ENCODE measurements at regions not wholly inside any gene's neighbourhood (a gene's known extent, or its start where the extent isn't known, plus 50 kb on each side); places are given as distances from the start of the nearest gene placed in this dataset.
"Not testable (repeated sequence)": the region's sequence is repeated elsewhere in the genome, so short reads cannot be mapped to it uniquely, and the experiment has no call there.

DNA sequence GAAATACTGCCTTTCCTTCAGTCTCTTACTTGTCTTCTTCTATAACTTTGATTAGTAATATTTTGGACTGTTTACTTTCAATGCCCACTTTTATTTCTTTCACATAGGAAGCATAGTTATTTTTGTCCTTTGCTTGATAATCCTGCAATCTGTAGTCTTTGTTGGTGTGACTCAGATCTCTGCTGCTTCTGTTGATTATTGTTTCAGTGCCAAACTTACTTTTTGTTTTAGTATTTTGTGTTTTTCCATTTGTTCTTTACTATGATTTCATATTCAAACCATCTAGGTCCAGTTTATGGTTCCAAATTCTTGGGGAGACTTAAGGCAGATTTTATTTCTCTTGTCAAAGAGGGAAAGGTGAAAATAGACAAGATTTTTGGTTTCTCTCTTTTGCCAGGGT, 399.9 kb downstream of the HLX start:
- Histone ChIP-seq H3K4me3 (no peak overlapping the region), H3K9me3 (no peaks in the 10 kb centered on the region), H3K4me1 (no peaks in the 10 kb centered on the region), H3K27ac (no peak overlapping the region), H3K9ac (ENCODE audit: low read depth in 2 of 2, low read length in 2 of 2) (no peak overlapping the region), H3K27me3 (no peaks in the 10 kb centered on the region), H3K36me3 (no peaks in the 10 kb centered on the region)
- TF ChIP-seq, protein P1, sequence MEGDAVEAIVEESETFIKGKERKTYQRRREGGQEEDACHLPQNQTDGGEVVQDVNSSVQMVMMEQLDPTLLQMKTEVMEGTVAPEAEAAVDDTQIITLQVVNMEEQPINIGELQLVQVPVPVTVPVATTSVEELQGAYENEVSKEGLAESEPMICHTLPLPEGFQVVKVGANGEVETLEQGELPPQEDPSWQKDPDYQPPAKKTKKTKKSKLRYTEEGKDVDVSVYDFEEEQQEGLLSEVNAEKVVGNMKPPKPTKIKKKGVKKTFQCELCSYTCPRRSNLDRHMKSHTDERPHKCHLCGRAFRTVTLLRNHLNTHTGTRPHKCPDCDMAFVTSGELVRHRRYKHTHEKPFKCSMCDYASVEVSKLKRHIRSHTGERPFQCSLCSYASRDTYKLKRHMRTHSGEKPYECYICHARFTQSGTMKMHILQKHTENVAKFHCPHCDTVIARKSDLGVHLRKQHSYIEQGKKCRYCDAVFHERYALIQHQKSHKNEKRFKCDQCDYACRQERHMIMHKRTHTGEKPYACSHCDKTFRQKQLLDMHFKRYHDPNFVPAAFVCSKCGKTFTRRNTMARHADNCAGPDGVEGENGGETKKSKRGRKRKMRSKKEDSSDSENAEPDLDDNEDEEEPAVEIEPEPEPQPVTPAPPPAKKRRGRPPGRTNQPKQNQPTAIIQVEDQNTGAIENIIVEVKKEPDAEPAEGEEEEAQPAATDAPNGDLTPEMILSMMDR (IDR thresholded peaks at IDR 0.05), result no peak
- DNase-seq, result no peak
- intact Hi-C loops (cut with DNase I), result no loop called here

DNA sequence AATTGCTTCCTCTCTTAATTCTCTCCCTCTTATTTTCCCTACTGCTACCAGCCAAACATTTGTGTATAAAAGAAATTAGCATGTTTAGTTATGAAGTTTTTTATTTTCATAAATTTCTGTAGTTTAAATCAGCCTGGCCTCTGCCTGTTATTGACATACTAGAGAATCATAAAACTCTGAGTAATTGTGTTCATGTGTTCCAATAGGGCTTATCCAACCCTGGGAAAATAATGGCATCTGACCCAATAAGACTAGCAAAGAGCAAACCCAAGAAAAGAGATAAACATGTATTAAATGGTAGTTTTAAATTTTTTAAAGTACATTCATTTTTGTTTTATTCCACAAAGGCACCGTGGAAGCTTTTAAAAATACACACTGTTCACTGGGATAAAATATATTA, 404.3 kb downstream of the HLX start:
- Histone ChIP-seq H3K27ac (no peak overlapping the region), H3K27me3 (no peaks in the 10 kb centered on the region), H3K9ac (ENCODE audit: low read depth in 2 of 2, low read length in 2 of 2) (no peak overlapping the region), H3K36me3 (no peaks in the 10 kb centered on the region), H3K4me1 (no peaks in the 10 kb centered on the region), H3K4me3 (no peak overlapping the region), H3K9me3 (no peaks in the 10 kb centered on the region)
- no peak for DNase-seq
- intact Hi-C loops (cut with DNase I), result no loop called here
- TF ChIP-seq, protein P1 (IDR thresholded peaks at IDR 0.05), result no peak

DNA sequence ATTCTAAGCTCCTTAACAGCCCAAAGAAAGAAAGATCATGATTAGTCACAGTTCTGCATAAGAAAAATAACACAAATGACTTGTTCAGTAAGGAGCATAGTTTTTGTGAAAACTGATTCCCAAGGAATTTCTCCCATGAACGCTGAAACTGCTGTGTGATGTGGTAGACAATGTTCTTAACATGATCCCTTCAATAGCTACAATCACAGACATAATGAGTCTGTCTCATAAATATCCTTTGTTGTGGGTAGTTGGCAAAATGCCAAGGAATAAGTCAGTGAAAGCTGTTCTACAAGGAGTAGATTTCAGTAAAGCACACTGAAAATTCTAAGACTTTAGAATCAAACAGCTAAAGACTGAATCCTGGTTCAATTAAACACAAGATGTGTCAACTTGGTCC, 404.8 kb downstream of the HLX start:
- intact Hi-C loops (cut with DNase I), result no loop called here
- Histone ChIP-seq H3K27me3 (no peaks in the 10 kb centered on the region), H3K36me3 (no peaks in the 10 kb centered on the region)

DNA sequence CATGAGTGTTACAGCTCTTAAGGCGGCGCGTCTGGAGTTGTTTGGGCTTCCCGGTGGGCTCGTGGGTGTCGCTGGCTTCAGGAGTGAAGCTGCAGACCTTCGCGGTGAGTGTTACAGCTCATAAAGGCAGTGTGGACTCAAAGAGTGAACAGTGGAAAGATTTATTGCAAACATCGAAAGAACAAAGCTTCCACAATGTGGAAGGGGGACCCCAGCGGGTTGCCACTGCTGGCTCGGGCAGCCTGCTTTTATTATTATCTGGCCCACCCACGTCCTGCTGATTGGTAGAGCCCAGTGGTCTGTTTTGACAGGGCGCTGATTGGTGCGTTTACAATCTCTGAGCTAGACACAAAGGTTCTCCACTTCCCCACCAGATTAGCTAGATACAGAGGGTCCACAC, 405.7 kb downstream of the HLX start:
- H3K9me3 ChIP-seq; DNase-seq; H3K4me1 ChIP-seq; intact Hi-C loops (cut with DNase I); H3K36me3 ChIP-seq; H3K4me3 ChIP-seq; H3K27me3 ChIP-seq; H3K27ac ChIP-seq; H3K9ac ChIP-seq (ENCODE audit: low read depth in 2 of 2, low read length in 2 of 2): not testable (repeated sequence)

More for the DNA sequence above, 404.8 kb downstream of the HLX start:
- Histone ChIP-seq H3K9me3 (no peaks in the 10 kb centered on the region), H3K27ac (no peak overlapping the region), H3K4me3 (no peak overlapping the region), H3K4me1 (no peaks in the 10 kb centered on the region), H3K9ac (ENCODE audit: low read depth in 2 of 2, low read length in 2 of 2) (no peak overlapping the region)
- TF ChIP-seq, protein P1 (IDR thresholded peaks at IDR 0.05), result no peak
- DNase-seq, result no peak

DNA sequence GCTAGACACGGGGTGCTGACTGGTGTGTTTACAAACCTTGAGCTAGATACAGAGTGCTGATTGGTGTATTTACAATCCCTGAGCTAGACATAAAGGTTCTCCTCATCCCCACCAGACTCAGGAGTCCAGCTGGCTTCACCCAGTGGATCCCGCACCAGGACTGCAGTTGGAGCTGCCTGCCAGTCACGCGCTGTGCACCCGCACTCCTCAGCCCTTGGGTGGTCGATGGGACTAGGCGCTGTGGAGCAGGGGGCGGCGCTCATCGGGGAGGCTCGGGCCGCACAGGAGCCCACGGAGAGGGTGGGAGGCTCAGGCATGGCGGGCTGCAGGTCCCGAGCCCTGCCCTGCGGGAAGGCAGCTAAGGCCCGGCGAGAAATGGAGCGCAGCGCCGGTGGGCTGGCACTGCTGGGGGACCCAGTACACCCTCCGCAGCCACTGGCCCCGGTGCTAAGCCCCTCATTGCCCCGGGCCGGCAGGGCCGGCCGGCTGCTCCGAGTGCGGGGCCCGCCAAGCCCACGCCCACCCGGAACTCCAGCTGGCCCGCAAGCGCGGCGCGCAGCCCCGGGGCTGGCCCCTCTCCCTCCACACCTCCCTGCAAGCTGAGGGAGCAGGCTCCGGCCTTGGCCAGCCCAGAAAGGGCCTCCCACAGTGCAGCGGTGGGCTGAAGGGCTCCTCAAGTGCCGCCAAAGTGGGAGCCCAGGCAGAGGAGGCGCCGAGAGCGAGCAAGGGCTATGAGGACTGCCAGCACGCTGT, 406.4 kb downstream of the HLX start:
- DNase-seq; intact Hi-C loops (cut with DNase I); H3K27ac ChIP-seq; H3K27me3 ChIP-seq; H3K4me3 ChIP-seq; H3K9me3 ChIP-seq; H3K9ac ChIP-seq (ENCODE audit: low read depth in 2 of 2, low read length in 2 of 2); H3K36me3 ChIP-seq; H3K4me1 ChIP-seq: not testable (repeated sequence)

DNA sequence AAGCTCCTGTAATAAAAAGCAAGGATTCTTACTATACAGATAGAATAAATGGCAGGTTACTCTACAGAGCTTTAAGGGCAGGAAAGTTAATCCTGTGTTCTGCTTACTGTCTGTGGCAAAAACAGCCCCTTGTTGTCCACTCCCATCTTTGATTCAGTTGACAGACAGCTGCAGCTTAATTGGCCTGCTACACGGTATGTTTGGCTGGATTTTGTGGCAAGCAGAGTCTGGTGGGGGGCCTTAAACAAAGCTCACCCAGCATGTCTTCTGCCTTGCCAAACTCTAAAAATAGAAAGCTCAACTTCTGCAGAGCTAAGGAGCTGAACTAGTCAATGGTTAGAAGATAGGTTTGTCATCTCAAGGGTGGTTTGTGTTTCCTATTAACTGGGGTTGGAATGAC, 407.2 kb downstream of the HLX start:
- H3K9ac ChIP-seq (ENCODE audit: low read depth in 2 of 2, low read length in 2 of 2), result no peak overlapping the region
- H3K4me3 ChIP-seq, result no peak overlapping the region

More for the DNA sequence above, 407.2 kb downstream of the HLX start:
- no peak overlapping the region for H3K27ac ChIP-seq
- H3K9me3 ChIP-seq, result no peaks in the 10 kb centered on the region
- H3K27me3 ChIP-seq, result no peaks in the 10 kb centered on the region
- H3K4me1 ChIP-seq, result no peaks in the 10 kb centered on the region
- TF ChIP-seq, protein P1 (IDR thresholded peaks at IDR 0.05), result no peak
- DNase-seq, result no peak
- intact Hi-C loops (cut with DNase I), result no loop called here
- H3K36me3 ChIP-seq, result no peaks in the 10 kb centered on the region
